H1 (cell line): ENCODE measurements at regions not wholly inside any gene's neighbourhood (a gene's known extent, or its start where the extent isn't known, plus 50 kb on each side); places are given as distances from the start of the nearest gene placed in this dataset.

Experiments
- CREB1 ChIP-seq: IDR thresholded peaks from 2 replicates; pipeline ENCODE4 v1.6.1; 2012; ENCODE audit warnings: inconsistent platforms
- HDAC2 ChIP-seq, 2 experiments: fragments of 300-600 bp in 1 of 2; sonication (generic) in 1 of 2; IDR thresholded peaks; 2 replicates each; pipeline ENCODE4 v1.6.1; 2011 to 2012; ENCODE audit warnings: low read depth in 2 of 2, low read length in 2 of 2, mild to moderate bottlenecking in 2 of 2, moderate library complexity in 2 of 2, borderline replicate concordance in 1 of 2, inconsistent platforms in 1 of 2
- TAF1 ChIP-seq: IDR thresholded peaks from 2 replicates; pipeline ENCODE4 v1.6.1; 2011; ENCODE audit warnings: mild to moderate bottlenecking, low read depth, low read length
- TF ChIP-seq, protein P1 (sequence below), 3 experiments: IDR thresholded peaks; 1 replicate in 2 of 3; 2 replicates in 1 of 3; pipeline versions ENCODE4 v1.5.1 to v1.6.1; 2011; ENCODE audit warnings: low read length in 3 of 3, mild to moderate bottlenecking in 3 of 3, inconsistent platforms in 2 of 3, low read depth in 1 of 3, moderate library complexity in 1 of 3; ENCODE audit not compliant: insufficient read depth in 1 of 3; ENCODE audit errors: control extremely low read depth in 1 of 3
- TF ChIP-seq, protein P2 (sequence below): IDR thresholded peaks from 2 replicates; pipeline ENCODE4 v1.6.1; 2011; ENCODE audit warnings: low read length, improper control_type of control experiment

DNA sequence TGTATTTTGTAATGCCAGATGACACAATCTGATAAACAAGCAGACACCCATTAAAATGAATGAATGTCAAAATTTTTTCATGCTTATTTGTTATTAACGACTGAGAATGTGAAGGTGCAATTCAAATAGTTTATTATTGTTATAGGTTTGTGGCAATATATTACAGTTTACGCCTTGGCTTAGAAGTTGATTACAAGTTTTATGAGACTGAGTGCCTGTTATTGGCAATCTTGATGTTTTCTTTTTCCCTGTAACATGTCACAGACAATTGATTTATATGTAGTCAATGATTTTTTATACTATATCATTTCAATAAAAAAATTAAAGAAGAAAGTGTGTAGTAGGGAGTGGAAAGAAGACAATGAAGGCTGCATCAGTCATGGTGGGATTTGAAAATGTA is 144.1 kb upstream of the EEF1E1 start:
- TF ChIP-seq, protein P1, sequence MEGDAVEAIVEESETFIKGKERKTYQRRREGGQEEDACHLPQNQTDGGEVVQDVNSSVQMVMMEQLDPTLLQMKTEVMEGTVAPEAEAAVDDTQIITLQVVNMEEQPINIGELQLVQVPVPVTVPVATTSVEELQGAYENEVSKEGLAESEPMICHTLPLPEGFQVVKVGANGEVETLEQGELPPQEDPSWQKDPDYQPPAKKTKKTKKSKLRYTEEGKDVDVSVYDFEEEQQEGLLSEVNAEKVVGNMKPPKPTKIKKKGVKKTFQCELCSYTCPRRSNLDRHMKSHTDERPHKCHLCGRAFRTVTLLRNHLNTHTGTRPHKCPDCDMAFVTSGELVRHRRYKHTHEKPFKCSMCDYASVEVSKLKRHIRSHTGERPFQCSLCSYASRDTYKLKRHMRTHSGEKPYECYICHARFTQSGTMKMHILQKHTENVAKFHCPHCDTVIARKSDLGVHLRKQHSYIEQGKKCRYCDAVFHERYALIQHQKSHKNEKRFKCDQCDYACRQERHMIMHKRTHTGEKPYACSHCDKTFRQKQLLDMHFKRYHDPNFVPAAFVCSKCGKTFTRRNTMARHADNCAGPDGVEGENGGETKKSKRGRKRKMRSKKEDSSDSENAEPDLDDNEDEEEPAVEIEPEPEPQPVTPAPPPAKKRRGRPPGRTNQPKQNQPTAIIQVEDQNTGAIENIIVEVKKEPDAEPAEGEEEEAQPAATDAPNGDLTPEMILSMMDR (IDR thresholded peaks at IDR 0.05; ENCODE audit: control extremely low read depth in 1 of 3, insufficient read depth in 1 of 3, low read depth in 1 of 3, low read length in 3 of 3), result no peak
- TF ChIP-seq TAF1 (no peak), CREB1 (no peak), HDAC2 (IDR thresholded peaks at IDR 0.05; ENCODE audit: borderline replicate concordance in 1 of 2, low read depth in 2 of 2, low read length in 2 of 2) (no peak)
- TF ChIP-seq, protein P2, sequence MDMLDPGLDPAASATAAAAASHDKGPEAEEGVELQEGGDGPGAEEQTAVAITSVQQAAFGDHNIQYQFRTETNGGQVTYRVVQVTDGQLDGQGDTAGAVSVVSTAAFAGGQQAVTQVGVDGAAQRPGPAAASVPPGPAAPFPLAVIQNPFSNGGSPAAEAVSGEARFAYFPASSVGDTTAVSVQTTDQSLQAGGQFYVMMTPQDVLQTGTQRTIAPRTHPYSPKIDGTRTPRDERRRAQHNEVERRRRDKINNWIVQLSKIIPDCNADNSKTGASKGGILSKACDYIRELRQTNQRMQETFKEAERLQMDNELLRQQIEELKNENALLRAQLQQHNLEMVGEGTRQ, result no peak
